C4-2B (cell line): ENCODE measurements at regions not wholly inside any gene's neighbourhood (a gene's known extent, or its start where the extent isn't known, plus 50 kb on each side); places are given as distances from the start of the nearest gene placed in this dataset.

Experiments used
- CTCF ChIP-seq: fragments of 450-650 bp; conservative IDR thresholded peaks from 2 replicates; pipeline ENCODE4 v1.5.1; 2017; ENCODE audit warnings: mild to moderate bottlenecking
- ZFX ChIP-seq: fragments of 450-650 bp; IDR thresholded peaks from 2 replicates; pipeline ENCODE4 v1.6.1; 2017

GRCh38 chr11:134976551-134976950, 564.5 kb upstream of the B3GAT1 start:
- TF ChIP-seq CTCF: no peak
- TF ChIP-seq ZFX: no peak
